Coronary artery (tissue), 2 donors: ENCODE measurements at regions not wholly inside any gene's neighbourhood (a gene's known extent, or its start where the extent isn't known, plus 50 kb on each side); places are given as distances from the start of the nearest gene placed in this dataset.

Experiments used
- DNase-seq: peaks from one replicate; pipeline ENCODE4 v3.0.0-alpha.2; 2017; ENCODE audit warnings: low spot score
- H3K27ac ChIP-seq, 2 donors: fragments of 200-600 bp; sonication (generic); one replicate each; pipeline ENCODE4 v1.5.1; 2016 to 2019
- H3K4me3 ChIP-seq: fragments of 200-600 bp; sonication (generic); 2 replicates; pipeline ENCODE4 v1.5.1; 2016; ENCODE audit warnings: mild to moderate bottlenecking, moderate library complexity
- CTCF ChIP-seq: fragments of 200-600 bp; sonication (generic); IDR thresholded peaks from one replicate; pipeline ENCODE4 v1.5.1; 2019; ENCODE audit warnings: antibody characterized with exemption

- no peak for TF ChIP-seq CTCF
- no peak overlapping the region for H3K4me3 ChIP-seq
- DNase-seq = no peak
- no peak overlapping the region for H3K27ac ChIP-seq
Observed at GRCh38 chr18:61057443-61057842, 275.8 kb upstream of the CDH20 start.

GRCh38 chr18:61062258-61062657 lies 271.0 kb upstream of the CDH20 start:
- Histone ChIP-seq H3K27ac (no peak overlapping the region), H3K4me3 (no peak overlapping the region)
- DNase-seq = no peak
- TF ChIP-seq CTCF = no peak

- H3K27ac ChIP-seq = no peak overlapping the region
- no peak overlapping the region for H3K4me3 ChIP-seq
- no peak for DNase-seq
- no peak for TF ChIP-seq CTCF
Observed at GRCh38 chr18:61064911-61065310, 268.3 kb upstream of the CDH20 start.

GRCh38 chr18:61076986-61077385 lies 256.2 kb upstream of the CDH20 start:
- no peak overlapping the region for H3K4me3 ChIP-seq
- no peak for TF ChIP-seq CTCF
- DNase-seq = no peak
- H3K27ac ChIP-seq = no peak overlapping the region

- no peak overlapping the region for H3K4me3 ChIP-seq
- TF ChIP-seq CTCF = no peak
- DNase-seq = no peak
- H3K27ac ChIP-seq = no peak overlapping the region
Observed at GRCh38 chr18:61079714-61080113, 253.5 kb upstream of the CDH20 start.

GRCh38 chr18:61080954-61081528 lies 252.2 kb upstream of the CDH20 start:
- TF ChIP-seq CTCF = no peak
- Histone ChIP-seq H3K27ac (no peak overlapping the region), H3K4me3 (no peak overlapping the region)
- DNase-seq = no peak

GRCh38 chr18:61082976-61083630 lies 250.1 kb upstream of the CDH20 start:
- no peak overlapping the region for H3K4me3 ChIP-seq
- DNase-seq = no peak
- no peak overlapping the region for H3K27ac ChIP-seq
- TF ChIP-seq CTCF = no peak
